ENCODE measurements at regions not wholly inside any gene's neighbourhood (a gene's known extent, or its start where the extent isn't known, plus 50 kb on each side); places are given as distances from the start of the nearest gene placed in this dataset.

DNA sequence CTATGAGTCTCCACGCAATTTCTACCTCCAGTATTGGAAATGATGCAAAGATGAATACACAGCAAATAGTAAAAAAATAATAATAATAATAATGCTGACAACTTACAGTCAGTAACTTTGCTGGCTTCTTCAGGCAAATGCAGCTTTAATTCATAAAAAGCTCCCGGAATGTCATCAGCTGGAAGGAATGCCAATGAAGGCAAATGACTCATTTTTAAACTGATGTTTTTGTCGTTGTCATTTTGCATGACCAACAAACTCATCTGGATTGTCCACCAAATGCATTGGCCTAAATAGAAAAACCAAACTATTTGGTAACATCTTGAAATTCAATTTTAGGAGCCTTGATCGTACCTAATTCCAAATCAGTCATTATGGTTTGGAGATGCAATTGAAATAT lies 217.1 kb downstream of the ALDH8A1 start:
- Histone ChIP-seq H3K27ac (no peak overlapping the region), H3K4me3 (no peak overlapping the region), H3K36me3 (replicated peaks in 1 of 2) (no peaks in the 10 kb centered on the region), H3K4me1 (replicated peaks in 1 of 2) (no peaks in the 10 kb centered on the region), H3K9me3 (replicated peaks in 1 of 3) (no peaks in the 10 kb centered on the region), H3K27me3 (peaks cover 4% of the 10 kb centered on the region)
- WGBS, 4 donors: 54 to 61% (median 57%) methylated on average over 4 of the region's 4 CpGs
- DNase-seq: no peak
- TF ChIP-seq, protein P1, sequence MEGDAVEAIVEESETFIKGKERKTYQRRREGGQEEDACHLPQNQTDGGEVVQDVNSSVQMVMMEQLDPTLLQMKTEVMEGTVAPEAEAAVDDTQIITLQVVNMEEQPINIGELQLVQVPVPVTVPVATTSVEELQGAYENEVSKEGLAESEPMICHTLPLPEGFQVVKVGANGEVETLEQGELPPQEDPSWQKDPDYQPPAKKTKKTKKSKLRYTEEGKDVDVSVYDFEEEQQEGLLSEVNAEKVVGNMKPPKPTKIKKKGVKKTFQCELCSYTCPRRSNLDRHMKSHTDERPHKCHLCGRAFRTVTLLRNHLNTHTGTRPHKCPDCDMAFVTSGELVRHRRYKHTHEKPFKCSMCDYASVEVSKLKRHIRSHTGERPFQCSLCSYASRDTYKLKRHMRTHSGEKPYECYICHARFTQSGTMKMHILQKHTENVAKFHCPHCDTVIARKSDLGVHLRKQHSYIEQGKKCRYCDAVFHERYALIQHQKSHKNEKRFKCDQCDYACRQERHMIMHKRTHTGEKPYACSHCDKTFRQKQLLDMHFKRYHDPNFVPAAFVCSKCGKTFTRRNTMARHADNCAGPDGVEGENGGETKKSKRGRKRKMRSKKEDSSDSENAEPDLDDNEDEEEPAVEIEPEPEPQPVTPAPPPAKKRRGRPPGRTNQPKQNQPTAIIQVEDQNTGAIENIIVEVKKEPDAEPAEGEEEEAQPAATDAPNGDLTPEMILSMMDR (IDR thresholded peaks at IDR 0.05): no peak
- no peak for TF ChIP-seq POLR2A (IDR thresholded peaks at IDR 0.05)
- intact Hi-C loops (cut with DNase I): no loop called here

DNA sequence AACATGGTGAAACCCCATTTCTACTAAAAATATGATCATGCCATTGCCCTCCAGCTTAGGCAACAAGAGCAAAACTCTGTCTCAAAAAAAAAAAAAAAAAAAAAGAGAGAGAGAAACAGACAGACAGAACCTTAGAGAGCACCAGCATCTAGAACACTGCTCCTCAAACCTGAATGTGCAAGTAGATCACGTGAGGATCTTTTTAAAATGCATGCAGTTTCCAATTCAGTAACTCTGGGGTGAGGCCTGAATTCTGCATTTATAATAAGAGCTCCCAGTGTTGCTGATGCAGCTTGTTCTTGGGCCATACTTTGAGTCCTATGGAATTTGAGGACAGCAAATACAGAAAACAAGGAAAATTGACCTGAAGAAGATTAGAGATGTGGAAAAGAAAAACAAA lies 218.3 kb downstream of the ALDH8A1 start:
- WGBS, 4 donors: 85 to 95% (median 89%) methylated on average over 1 of the region's 1 CpG
- Histone ChIP-seq H3K4me1 (replicated peaks in 1 of 2) (no peaks in the 10 kb centered on the region), H3K27ac (no peak overlapping the region), H3K9me3 (replicated peaks in 1 of 3) (no peaks in the 10 kb centered on the region), H3K4me3 (no peak overlapping the region), H3K36me3 (replicated peaks in 1 of 2) (no peaks in the 10 kb centered on the region), H3K27me3 (no peaks in the 10 kb centered on the region)
- no peak for DNase-seq
- TF ChIP-seq, protein P1 (IDR thresholded peaks at IDR 0.05): no peak
- TF ChIP-seq POLR2A (IDR thresholded peaks at IDR 0.05): no peak
- intact Hi-C loops (cut with DNase I): no loop called here

GRCh38 chr6:134730013-134730412 lies 219.9 kb downstream of the ALDH8A1 start:
- no peaks in the 10 kb centered on the region for H3K36me3 ChIP-seq (replicated peaks in 1 of 2)
- no peaks in the 10 kb centered on the region for H3K27me3 ChIP-seq
- H3K9me3 ChIP-seq (replicated peaks in 1 of 3): no peaks in the 10 kb centered on the region
- H3K4me1 ChIP-seq (replicated peaks in 1 of 2): peaks cover 0 to 6% of the 10 kb centered on the region in 2 donors
- intact Hi-C loops (cut with DNase I): no loop called here
- no peak overlapping the region for H3K27ac ChIP-seq
- WGBS, 4 donors: 94 to 100% (median 96%) methylated on average over 2 to 8 of the region's 8 CpGs
- no peak overlapping the region for H3K4me3 ChIP-seq
- no peak for TF ChIP-seq POLR2A (IDR thresholded peaks at IDR 0.05)
- TF ChIP-seq, protein P1 (IDR thresholded peaks at IDR 0.05): no peak
- no peak for DNase-seq

DNA sequence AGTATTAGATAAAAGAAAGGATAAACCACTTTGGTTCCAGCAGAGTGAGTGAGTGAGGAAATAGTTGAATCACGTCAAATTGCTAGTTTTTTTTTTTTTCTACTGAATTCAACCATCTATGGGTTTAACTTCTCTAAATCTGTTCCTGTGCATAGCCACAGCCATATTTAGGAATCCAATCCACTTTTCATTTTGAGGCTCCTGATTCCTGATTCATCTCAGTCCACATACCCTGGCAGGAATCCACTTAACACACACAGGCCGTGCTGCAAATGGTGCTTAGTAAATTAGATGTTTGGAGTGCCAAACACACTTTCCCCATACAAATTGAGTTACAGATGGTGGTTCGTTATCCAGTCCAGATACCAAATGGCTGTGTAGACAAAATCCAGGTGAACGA lies 220.3 kb downstream of the ALDH8A1 start:
- Histone ChIP-seq H3K36me3 (replicated peaks in 1 of 2) (no peaks in the 10 kb centered on the region), H3K9me3 (replicated peaks in 1 of 3) (no peaks in the 10 kb centered on the region), H3K27ac (no peak overlapping the region), H3K27me3 (no peaks in the 10 kb centered on the region), H3K4me1 (replicated peaks in 1 of 2) (peaks cover 0 to 8% of the 10 kb centered on the region in 2 donors), H3K4me3 (no peak overlapping the region)
- intact Hi-C loops (cut with DNase I): no loop called here
- TF ChIP-seq POLR2A (IDR thresholded peaks at IDR 0.05): no peak
- TF ChIP-seq, protein P1 (IDR thresholded peaks at IDR 0.05): no peak
- DNase-seq: no peak
- WGBS, 4 donors: 87 to 95% (median 89%) methylated on average over 4 of the region's 4 CpGs

Measured in adrenal gland (tissue), 9 donors.